Ectodermal cell (in vitro differentiated cells): ENCODE measurements at regions not wholly inside any gene's neighbourhood (a gene's known extent, or its start where the extent isn't known, plus 50 kb on each side); places are given as distances from the start of the nearest gene placed in this dataset.

Experiments
- H3K27ac ChIP-seq: 2 replicates; pipeline ENCODE4 v1.7.0; 2013; ENCODE audit warnings: mild to moderate bottlenecking, low read depth, low read length; ENCODE audit not compliant: insufficient read depth, poor library complexity, severe bottlenecking
- H3K27me3 ChIP-seq: 2 replicates; pipeline ENCODE4 v1.7.0; 2013; ENCODE audit warnings: mild to moderate bottlenecking, low read length; ENCODE audit not compliant: insufficient read depth, control insufficient read depth, poor library complexity, severe bottlenecking
- H3K36me3 ChIP-seq: one replicate; pipeline ENCODE4 v1.7.0; 2013; ENCODE audit warnings: low read length; ENCODE audit not compliant: control insufficient read depth, insufficient read depth
- H3K4me1 ChIP-seq: one replicate; pipeline ENCODE4 v1.7.0; 2013; ENCODE audit warnings: low read length; ENCODE audit not compliant: control insufficient read depth, insufficient read depth
- H3K4me3 ChIP-seq: 2 replicates; pipeline ENCODE4 v1.7.0; 2013; ENCODE audit warnings: low read depth, low read length, control low read depth; ENCODE audit not compliant: insufficient read depth
- H3K9me3 ChIP-seq: 2 replicates; pipeline ENCODE4 v1.7.0; 2013; ENCODE audit warnings: mild to moderate bottlenecking, low read length, moderate library complexity; ENCODE audit not compliant: control insufficient read depth
- WGBS, 2 experiments: methylation state at CpG; one replicate each; pipeline ENCODE4 v1.1.7; 2013; ENCODE audit warnings: missing lambda C conversion rate in 2 of 2; 5-methylcytosine and 5-hydroxymethylcytosine counted together

DNA sequence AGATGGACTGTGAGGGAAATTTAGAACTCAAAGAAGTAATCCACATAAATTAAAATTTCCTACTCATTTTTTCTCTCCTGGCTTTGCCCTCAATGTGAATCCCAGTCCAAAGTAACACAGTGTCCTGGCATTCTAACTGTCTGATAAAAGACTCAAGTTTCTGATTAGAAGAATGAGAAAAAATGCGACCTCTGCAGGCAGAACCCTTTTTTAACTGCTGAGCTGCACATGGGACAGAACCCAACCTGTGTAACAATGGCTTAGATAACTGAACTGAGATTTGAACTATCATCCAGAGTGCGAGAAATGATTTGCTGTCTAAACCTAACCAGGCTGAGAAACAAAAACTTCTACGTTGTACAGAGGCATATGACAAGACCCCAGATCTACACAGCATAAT is 385.6 kb upstream of the LRRC4C start:
- H3K27ac ChIP-seq, result no peak overlapping the region
- no peaks in the 10 kb centered on the region for H3K27me3 ChIP-seq
- no peaks in the 10 kb centered on the region for H3K4me1 ChIP-seq
- 82 to 83% methylated on average over 3 of the region's 3 CpGs for WGBS, 2 experiments
- H3K9me3 ChIP-seq, result peaks cover 3% of the 10 kb centered on the region
- no peak overlapping the region for H3K4me3 ChIP-seq
- H3K36me3 ChIP-seq, result no peaks in the 10 kb centered on the region

DNA sequence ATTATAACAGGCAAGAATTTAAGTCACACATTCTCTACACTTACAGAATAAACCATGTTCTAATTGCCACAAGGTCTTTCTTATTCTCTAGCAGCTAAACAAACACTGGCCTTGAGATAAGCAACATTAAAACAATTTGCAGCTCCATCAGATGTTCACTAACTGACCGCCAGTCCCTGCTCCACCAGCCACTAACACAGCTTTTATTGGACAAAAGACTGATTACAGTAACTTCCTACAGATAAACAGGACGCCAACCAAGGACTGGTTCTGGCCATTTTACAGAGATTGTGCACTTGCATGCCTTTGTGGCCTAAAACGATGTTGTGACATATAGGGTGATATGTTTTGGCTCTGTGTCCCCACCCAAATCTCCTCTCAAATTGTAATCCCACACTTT is 388.9 kb upstream of the LRRC4C start:
- WGBS, 2 experiments, result 97 to 98% methylated on average over 2 to 3 of the region's 3 CpGs
- no peaks in the 10 kb centered on the region for H3K36me3 ChIP-seq
- H3K4me3 ChIP-seq, result no peak overlapping the region
- H3K9me3 ChIP-seq, result no peaks in the 10 kb centered on the region
- no peak overlapping the region for H3K27ac ChIP-seq
- no peaks in the 10 kb centered on the region for H3K27me3 ChIP-seq
- no peaks in the 10 kb centered on the region for H3K4me1 ChIP-seq

DNA sequence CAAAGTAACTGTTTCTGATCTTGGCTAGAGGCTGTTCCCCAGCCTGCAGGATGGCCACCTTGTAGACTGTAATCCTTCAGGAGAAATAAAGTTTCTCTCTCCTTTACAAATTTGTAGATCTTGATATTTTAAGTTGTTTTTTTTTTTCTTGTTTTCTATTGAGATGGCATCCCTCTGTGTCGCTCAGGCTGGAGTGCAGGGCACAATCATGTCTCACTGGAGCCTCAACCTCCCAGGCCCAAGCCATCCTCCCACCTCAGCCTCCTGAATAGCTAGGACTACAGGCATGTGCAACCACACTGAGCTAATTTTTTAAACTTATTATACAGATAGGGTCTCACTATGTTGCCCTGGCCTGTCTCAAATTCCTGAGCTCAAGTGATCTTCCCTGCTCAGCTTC is 389.8 kb upstream of the LRRC4C start:
- no peaks in the 10 kb centered on the region for H3K4me1 ChIP-seq
- no peaks in the 10 kb centered on the region for H3K27me3 ChIP-seq
- H3K4me3 ChIP-seq, result no peak overlapping the region
- no peak overlapping the region for H3K27ac ChIP-seq
- WGBS, 2 experiments, result 96 to 100% methylated on average over 1 of the region's 1 CpG
- no peaks in the 10 kb centered on the region for H3K9me3 ChIP-seq
- H3K36me3 ChIP-seq, result no peaks in the 10 kb centered on the region

DNA sequence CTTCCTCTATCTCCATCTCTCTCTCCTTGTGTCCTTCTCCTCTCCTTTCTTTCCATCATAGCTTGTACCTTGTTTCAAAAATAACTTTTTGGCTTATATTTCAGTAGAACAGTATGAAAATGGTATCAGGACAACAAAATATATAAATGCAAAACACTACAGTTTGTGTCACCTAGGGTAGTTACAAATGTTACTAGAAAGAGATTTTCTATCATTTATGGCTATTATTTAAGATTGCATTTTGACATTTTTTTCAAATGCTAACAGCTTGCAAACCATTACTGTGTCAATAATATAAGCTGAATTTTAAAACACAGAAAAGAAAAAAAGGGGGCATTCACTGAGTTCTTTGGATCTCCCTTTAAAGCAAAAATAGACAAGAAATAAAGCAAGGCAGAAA is 392.3 kb upstream of the LRRC4C start:
- no peak overlapping the region for H3K27ac ChIP-seq
- no peak overlapping the region for H3K4me3 ChIP-seq
- no peaks in the 10 kb centered on the region for H3K9me3 ChIP-seq
- H3K27me3 ChIP-seq, result no peaks in the 10 kb centered on the region
- no peaks in the 10 kb centered on the region for H3K36me3 ChIP-seq
- H3K4me1 ChIP-seq, result no peaks in the 10 kb centered on the region

DNA sequence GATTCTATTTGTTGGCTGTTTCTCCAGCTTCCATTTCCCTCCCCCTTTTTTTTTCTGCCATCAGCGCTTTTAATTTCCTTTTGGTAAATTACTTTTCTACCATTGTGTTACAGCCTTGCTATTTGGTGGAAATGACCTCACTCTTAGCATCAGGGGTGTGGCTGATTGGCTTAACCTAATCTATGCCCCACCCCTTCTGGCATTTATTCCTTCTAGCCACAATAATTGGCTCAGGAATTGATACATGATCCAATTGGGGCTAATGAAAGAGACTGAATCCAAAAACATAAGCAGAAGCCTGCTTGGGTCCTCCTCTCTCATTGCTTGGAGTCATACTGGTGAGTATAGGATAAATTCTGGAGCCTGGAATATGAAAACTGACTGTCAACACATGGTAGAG is 402.4 kb upstream of the LRRC4C start:
- no peaks in the 10 kb centered on the region for H3K9me3 ChIP-seq
- H3K4me3 ChIP-seq, result no peak overlapping the region
- no peaks in the 10 kb centered on the region for H3K36me3 ChIP-seq
- H3K27me3 ChIP-seq, result no peaks in the 10 kb centered on the region
- no peak overlapping the region for H3K27ac ChIP-seq
- H3K4me1 ChIP-seq, result no peaks in the 10 kb centered on the region
- WGBS, 2 experiments, result 100% methylated on average over 1 of the region's 1 CpG; no CpG with 5 or more reads in 1 of the 2 experiments

DNA sequence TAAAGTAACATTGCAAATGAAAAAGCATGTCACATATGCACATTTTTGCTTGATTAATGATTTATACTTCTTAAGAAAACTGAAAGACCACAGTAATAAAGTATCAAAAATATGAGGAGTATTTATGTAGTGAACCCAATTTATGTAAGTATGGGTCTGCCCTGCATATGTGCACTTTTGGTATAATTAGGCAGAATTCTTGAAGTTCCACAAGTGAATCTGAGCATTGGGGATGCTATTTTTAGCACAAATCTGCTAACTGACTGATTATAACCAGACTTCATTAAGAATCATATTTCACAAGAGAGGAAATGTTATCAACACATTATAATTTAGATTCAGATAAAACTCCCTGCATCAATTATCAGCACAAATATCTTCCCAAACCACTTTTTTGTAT is 407.1 kb upstream of the LRRC4C start:
- Histone ChIP-seq H3K36me3 (no peaks in the 10 kb centered on the region), H3K9me3 (no peaks in the 10 kb centered on the region), H3K4me3 (no peak overlapping the region), H3K4me1 (no peaks in the 10 kb centered on the region), H3K27me3 (no peaks in the 10 kb centered on the region), H3K27ac (no peak overlapping the region)

DNA sequence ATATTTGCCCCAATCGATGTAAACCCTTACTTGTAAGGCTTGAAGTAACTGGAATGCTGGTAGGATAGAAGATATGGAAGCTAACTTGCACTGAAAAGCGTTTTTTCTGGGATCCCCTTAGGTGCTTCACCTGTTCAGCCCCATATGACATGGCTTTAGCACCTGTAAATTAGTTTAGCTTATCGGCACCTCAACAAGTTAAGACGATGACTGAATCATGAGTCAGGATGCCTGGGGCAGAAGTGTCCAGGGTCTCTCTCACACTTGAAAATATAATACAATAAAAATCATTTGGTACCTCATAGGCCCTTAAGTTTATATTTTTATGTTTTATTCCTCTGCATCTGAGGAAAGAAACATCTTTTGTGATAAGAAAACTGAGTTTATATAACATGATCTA is 409.2 kb upstream of the LRRC4C start:
- H3K4me3 ChIP-seq, result no peak overlapping the region
- WGBS, 2 experiments, result 93 to 95% methylated on average over 4 of the region's 4 CpGs
- no peaks in the 10 kb centered on the region for H3K9me3 ChIP-seq
- no peaks in the 10 kb centered on the region for H3K27me3 ChIP-seq
- no peaks in the 10 kb centered on the region for H3K4me1 ChIP-seq
- no peak overlapping the region for H3K27ac ChIP-seq
- H3K36me3 ChIP-seq, result no peaks in the 10 kb centered on the region

DNA sequence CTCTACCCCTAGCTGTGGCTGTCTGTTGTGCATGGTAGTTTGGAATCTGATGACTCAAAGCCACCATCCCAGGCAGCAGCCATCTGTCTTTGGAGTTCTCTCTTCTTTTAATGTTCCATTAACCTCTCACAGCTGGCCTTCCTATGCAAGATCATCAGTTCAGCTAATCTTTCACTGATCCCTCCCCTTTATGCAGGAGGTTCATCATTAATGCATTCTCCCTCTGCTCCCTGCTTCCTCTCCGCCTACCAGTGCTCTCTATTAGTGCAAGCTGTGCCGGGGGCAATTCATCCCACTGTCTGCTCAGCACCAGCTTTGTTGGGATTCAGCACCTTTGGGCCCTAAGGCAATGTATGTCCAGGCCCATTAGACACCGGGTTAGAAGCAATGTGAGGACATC is 413.0 kb upstream of the LRRC4C start:
- WGBS, 2 experiments, result 80 to 85% methylated on average over 3 of the region's 3 CpGs
- H3K4me3 ChIP-seq, result no peak overlapping the region

DNA sequence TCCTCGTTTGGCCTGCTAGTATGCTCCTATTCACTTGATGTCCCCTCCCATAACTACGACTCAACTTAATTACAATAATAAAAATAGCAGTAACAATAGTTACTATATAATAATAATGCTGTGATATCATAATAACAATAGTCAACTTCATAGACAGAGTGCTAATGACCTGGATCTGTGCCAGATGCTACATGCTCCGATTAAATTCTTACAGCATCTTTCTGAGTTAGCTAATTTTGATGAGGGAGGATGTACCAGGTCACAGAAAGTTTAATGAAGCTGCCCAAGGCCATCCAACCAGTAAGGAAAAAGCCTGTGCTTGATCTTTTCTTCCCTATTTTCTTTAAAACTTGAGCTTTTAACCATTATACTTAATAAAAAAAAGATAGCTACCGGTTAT is 413.4 kb upstream of the LRRC4C start:
- WGBS, 2 experiments, result 93 to 95% methylated on average over 2 of the region's 4 CpGs

More for the DNA sequence above, 413.0 kb upstream of the LRRC4C start:
- H3K9me3 ChIP-seq, result no peaks in the 10 kb centered on the region
- H3K27ac ChIP-seq, result no peak overlapping the region
- no peaks in the 10 kb centered on the region for H3K36me3 ChIP-seq
- no peaks in the 10 kb centered on the region for H3K4me1 ChIP-seq
- no peaks in the 10 kb centered on the region for H3K27me3 ChIP-seq

DNA sequence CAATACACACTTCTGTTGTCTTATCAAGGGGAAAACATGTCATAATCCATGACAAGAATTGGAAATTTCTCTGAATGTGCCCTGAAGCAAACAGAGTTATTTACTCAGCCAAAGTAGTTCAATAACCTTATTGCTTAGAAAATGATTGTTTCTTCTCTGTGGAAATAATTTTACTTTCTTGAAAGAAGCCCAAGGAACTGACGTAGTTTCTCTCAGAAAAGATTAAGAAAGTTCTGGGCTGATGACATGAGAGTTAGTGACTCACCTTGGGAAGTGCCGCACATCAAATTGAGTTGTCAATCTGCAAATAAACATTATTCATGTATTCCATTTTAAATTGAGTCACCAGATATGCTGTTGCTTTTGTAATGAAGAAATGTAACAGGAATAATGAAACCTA is 418.6 kb upstream of the LRRC4C start:
- Histone ChIP-seq H3K4me1 (no peaks in the 10 kb centered on the region), H3K27me3 (no peaks in the 10 kb centered on the region), H3K27ac (no peak overlapping the region), H3K9me3 (no peaks in the 10 kb centered on the region), H3K4me3 (no peak overlapping the region), H3K36me3 (no peaks in the 10 kb centered on the region)
- 96% methylated on average over 2 of the region's 2 CpGs for WGBS, 2 experiments

More for the DNA sequence above, 413.4 kb upstream of the LRRC4C start:
- H3K4me3 ChIP-seq, result no peak overlapping the region
- H3K4me1 ChIP-seq, result no peaks in the 10 kb centered on the region
- no peaks in the 10 kb centered on the region for H3K27me3 ChIP-seq
- no peaks in the 10 kb centered on the region for H3K36me3 ChIP-seq
- no peaks in the 10 kb centered on the region for H3K9me3 ChIP-seq
- H3K27ac ChIP-seq, result no peak overlapping the region

DNA sequence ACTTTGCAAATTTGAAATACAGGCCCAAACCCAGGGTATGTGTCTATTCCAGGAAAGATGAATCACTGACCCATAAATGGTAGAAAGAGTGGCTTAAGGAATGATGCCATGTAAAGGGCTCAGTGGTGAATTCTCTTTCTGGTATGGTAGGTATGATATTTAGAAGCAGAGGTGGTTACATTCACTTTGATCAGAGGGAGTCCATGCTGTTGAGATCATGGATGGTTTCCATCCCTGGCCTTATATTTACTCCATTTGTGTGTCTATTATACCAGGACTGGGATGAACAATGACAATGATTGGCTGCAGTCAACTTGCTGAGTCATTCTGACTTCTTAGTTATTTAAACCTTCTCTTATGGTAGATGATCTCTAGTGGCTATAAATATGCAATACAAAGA is 419.8 kb upstream of the LRRC4C start:
- Histone ChIP-seq H3K36me3 (no peaks in the 10 kb centered on the region), H3K9me3 (no peaks in the 10 kb centered on the region), H3K27ac (no peak overlapping the region), H3K4me3 (no peak overlapping the region), H3K4me1 (no peaks in the 10 kb centered on the region), H3K27me3 (no peaks in the 10 kb centered on the region)
